ENCODE measurements at regions not wholly inside any gene's neighbourhood (a gene's known extent, or its start where the extent isn't known, plus 50 kb on each side); places are given as distances from the start of the nearest gene placed in this dataset.
A peak's percentile ranks its signal among the peaks of the same experiment; 100 is the strongest.
"Not testable (repeated sequence)": the region's sequence is repeated elsewhere in the genome, so short reads cannot be mapped to it uniquely, and the experiment has no call there.

GRCh38 chr16:52785653-52786052 lies 238.7 kb upstream of the TOX3 start:
- DNase-seq, result no peak

GRCh38 chr16:52783616-52784015 lies 236.7 kb upstream of the TOX3 start:
- DNase-seq, result no peak

GRCh38 chr16:52781005-52781630 lies 234.2 kb upstream of the TOX3 start:
- no peak for DNase-seq

- DNase-seq, result no peak
Measured at GRCh38 chr16:52773026-52773425, 226.1 kb upstream of the TOX3 start.

GRCh38 chr16:52770828-52771227 lies 223.9 kb upstream of the TOX3 start:
- DNase-seq, result no peak

- DNase-seq, result no peak
Measured at GRCh38 chr16:52758473-52758855, 211.5 kb upstream of the TOX3 start.

GRCh38 chr16:52757746-52758472 lies 211.0 kb upstream of the TOX3 start:
- DNase-seq, result peak; percentile 54

- DNase-seq, result no peak
Measured at GRCh38 chr16:52756812-52757517, 210.0 kb upstream of the TOX3 start.

- DNase-seq, result no peak
Measured at GRCh38 chr16:52755396-52755795, 208.5 kb upstream of the TOX3 start.

- no peak for DNase-seq
Measured at GRCh38 chr16:52751035-52751434, 204.1 kb upstream of the TOX3 start.

GRCh38 chr16:52748741-52749140 lies 201.8 kb upstream of the TOX3 start:
- no peak for DNase-seq

GRCh38 chr16:52747088-52747595 lies 200.2 kb upstream of the TOX3 start:
- no peak for DNase-seq

- DNase-seq, result no peak
Measured at GRCh38 chr16:52743707-52744106, 196.8 kb upstream of the TOX3 start.

GRCh38 chr16:52742608-52743170 lies 195.7 kb upstream of the TOX3 start:
- no peak for DNase-seq

GRCh38 chr16:52742052-52742451 lies 195.1 kb upstream of the TOX3 start:
- no peak for DNase-seq

- DNase-seq, result no peak
Measured at GRCh38 chr16:52741351-52741750, 194.4 kb upstream of the TOX3 start.

GRCh38 chr16:52740766-52741165 lies 193.8 kb upstream of the TOX3 start:
- DNase-seq, result no peak

GRCh38 chr16:52740333-52740732 lies 193.4 kb upstream of the TOX3 start:
- no peak for DNase-seq

GRCh38 chr16:52738992-52739391 lies 192.0 kb upstream of the TOX3 start:
- not testable (repeated sequence) for DNase-seq

- no peak for DNase-seq
Measured at GRCh38 chr16:52731219-52731875, 184.4 kb upstream of the TOX3 start.

GRCh38 chr16:52729731-52730130 lies 182.8 kb upstream of the TOX3 start:
- DNase-seq, result no peak

- DNase-seq, result peak; percentile 81
Measured at GRCh38 chr16:52727849-52728248, 180.9 kb upstream of the TOX3 start.

GRCh38 chr16:52727441-52727840 lies 180.5 kb upstream of the TOX3 start:
- DNase-seq, result peak; percentile 66
